ENCODE measurements at regions not wholly inside any gene's neighbourhood (a gene's known extent, or its start where the extent isn't known, plus 50 kb on each side); places are given as distances from the start of the nearest gene placed in this dataset.

- ATAC-seq (no peak), DNase-seq (no peak)
- Histone ChIP-seq H3K27me3 (ENCODE audit: low read length) (no peaks in the 10 kb centered on the region), H3K4me3 (ENCODE audit: low read length) (no peak overlapping the region), H3K9ac (ENCODE audit: low read length) (no peak overlapping the region), H4K20me1 (ENCODE audit: low read length) (no peaks in the 10 kb centered on the region), H3K9me2 (replicated peaks; ENCODE audit: low read length) (no peaks in the 10 kb centered on the region), H3K36me3 (ENCODE audit: low read depth, low read length) (no peaks in the 10 kb centered on the region), H3K27ac (ENCODE audit: low read length) (no peak overlapping the region), H3K4me1 (ENCODE audit: insufficient read depth, low read length) (peaks cover 9% of the 10 kb centered on the region), H3K79me2 (ENCODE audit: low read length) (no peaks in the 10 kb centered on the region), H3K4me2 (ENCODE audit: low read length) (no peak overlapping the region), H2AFZ (ENCODE audit: low read length) (no peak overlapping the region), H3K9me3 (ENCODE audit: low read length) (no peaks in the 10 kb centered on the region), H3F3A (ENCODE audit: low read length, unreplicated experiment) (no peaks in the 10 kb centered on the region)
- POLR2A ChIA-PET (ENCODE audit: unreplicated experiment) = no interaction called here
- intact Hi-C loops (cut with micrococcal nuclease) = no loop called here
- TF ChIP-seq EZH2phosphoT487 (IDR thresholded peaks at IDR 0.05; ENCODE audit: borderline replicate concordance, low read length) (no peak), CTCF (conservative IDR thresholded peaks at IDR 0.05; ENCODE audit: low read depth, low read length) (no peak), EZH2 (IDR thresholded peaks at IDR 0.05; ENCODE audit: low read length, unreplicated experiment) (no peak)
- no TSS peak for BruUV-seq (replicated peaks)
- CTCF ChIA-PET = no interaction called here
Observed at GRCh38 chr9:129458663-129459546, 162.0 kb downstream of the C9orf50 start.

- Histone ChIP-seq H3K9me2 (replicated peaks; ENCODE audit: low read length) (no peaks in the 10 kb centered on the region), H3K27me3 (ENCODE audit: low read length) (no peaks in the 10 kb centered on the region), H3K9ac (ENCODE audit: low read length) (no peak overlapping the region), H3K9me3 (ENCODE audit: low read length) (no peaks in the 10 kb centered on the region), H3K4me3 (ENCODE audit: low read length) (no peak overlapping the region), H3F3A (ENCODE audit: low read length, unreplicated experiment) (no peaks in the 10 kb centered on the region), H3K36me3 (ENCODE audit: low read depth, low read length) (no peaks in the 10 kb centered on the region), H2AFZ (ENCODE audit: low read length) (no peak overlapping the region), H3K4me2 (ENCODE audit: low read length) (no peak overlapping the region), H3K27ac (ENCODE audit: low read length) (no peak overlapping the region), H4K20me1 (ENCODE audit: low read length) (no peaks in the 10 kb centered on the region), H3K4me1 (ENCODE audit: insufficient read depth, low read length) (peaks cover 9% of the 10 kb centered on the region), H3K79me2 (ENCODE audit: low read length) (no peaks in the 10 kb centered on the region)
- no TSS peak for BruUV-seq (replicated peaks)
- CTCF ChIA-PET = no interaction called here
- no peak for ATAC-seq
- intact Hi-C loops (cut with micrococcal nuclease) = no loop called here
- POLR2A ChIA-PET (ENCODE audit: unreplicated experiment) = no interaction called here
- TF ChIP-seq EZH2phosphoT487 (IDR thresholded peaks at IDR 0.05; ENCODE audit: borderline replicate concordance, low read length) = no peak
- TF ChIP-seq EZH2 (IDR thresholded peaks at IDR 0.05; ENCODE audit: low read length, unreplicated experiment) = no peak
- no peak for DNase-seq
Observed at GRCh38 chr9:129458155-129458661, 162.7 kb downstream of the C9orf50 start.

GRCh38 chr9:129457325-129457779 is 163.5 kb downstream of the C9orf50 start:
- no peak overlapping the region for H2AFZ ChIP-seq (ENCODE audit: low read length)
- H3K79me2 ChIP-seq (ENCODE audit: low read length) = no peaks in the 10 kb centered on the region

More at GRCh38 chr9:129457325-129457779, 163.5 kb downstream of the C9orf50 start:
- H3K4me3 ChIP-seq (ENCODE audit: low read length) = no peak overlapping the region
- POLR2A ChIA-PET (ENCODE audit: unreplicated experiment) = no interaction called here
- CTCF ChIA-PET = no interaction called here
- H4K20me1 ChIP-seq (ENCODE audit: low read length) = no peaks in the 10 kb centered on the region
- no peaks in the 10 kb centered on the region for H3F3A ChIP-seq (ENCODE audit: low read length, unreplicated experiment)
- H3K9me2 ChIP-seq (replicated peaks; ENCODE audit: low read length) = no peaks in the 10 kb centered on the region
- no peaks in the 10 kb centered on the region for H3K27me3 ChIP-seq (ENCODE audit: low read length)
- ATAC-seq (no peak), DNase-seq (no peak)
- no peaks in the 10 kb centered on the region for H3K36me3 ChIP-seq (ENCODE audit: low read depth, low read length)
- H3K27ac ChIP-seq (ENCODE audit: low read length) = no peak overlapping the region
- H3K4me2 ChIP-seq (ENCODE audit: low read length) = no peak overlapping the region
- BruUV-seq (replicated peaks) = no TSS peak
- intact Hi-C loops (cut with micrococcal nuclease) = no loop called here
- no peaks in the 10 kb centered on the region for H3K9me3 ChIP-seq (ENCODE audit: low read length)
- H3K9ac ChIP-seq (ENCODE audit: low read length) = no peak overlapping the region
- peaks cover 9% of the 10 kb centered on the region for H3K4me1 ChIP-seq (ENCODE audit: insufficient read depth, low read length)
- TF ChIP-seq EZH2 (IDR thresholded peaks at IDR 0.05; ENCODE audit: low read length, unreplicated experiment) (no peak), CTCF (conservative IDR thresholded peaks at IDR 0.05; ENCODE audit: low read depth, low read length) (no peak), EZH2phosphoT487 (IDR thresholded peaks at IDR 0.05; ENCODE audit: borderline replicate concordance, low read length) (no peak)

All from PC-3 (cell line).